Transverse colon (tissue), 3 donors: ENCODE measurements at regions not wholly inside any gene's neighbourhood (a gene's known extent, or its start where the extent isn't known, plus 50 kb on each side); places are given as distances from the start of the nearest gene placed in this dataset.
"Not testable (repeated sequence)": the region's sequence is repeated elsewhere in the genome, so short reads cannot be mapped to it uniquely, and the experiment has no call there.

ENCODE experiments used
- EP300 ChIP-seq: sonication (generic); formaldehyde crosslinking; IDR thresholded peaks from one replicate; pipeline ENCODE4 v1.6.1; 2017; ENCODE audit warnings: antibody characterized with exemption, low read depth
- TF ChIP-seq, protein P1 (sequence below), 5 experiments: fragments of 200-600 bp in 3 of 5; fragments of 450-650 bp in 2 of 5; sonication (generic) in 3 of 5; IDR thresholded peaks; 1 replicate in 2 of 5; 2 replicates in 3 of 5; pipeline ENCODE4 v1.5.1; 2016 to 2017; ENCODE audit warnings: antibody characterized with exemption in 5 of 5, inconsistent platforms in 3 of 5, mild to moderate bottlenecking in 2 of 5, moderate library complexity in 1 of 5

DNA sequence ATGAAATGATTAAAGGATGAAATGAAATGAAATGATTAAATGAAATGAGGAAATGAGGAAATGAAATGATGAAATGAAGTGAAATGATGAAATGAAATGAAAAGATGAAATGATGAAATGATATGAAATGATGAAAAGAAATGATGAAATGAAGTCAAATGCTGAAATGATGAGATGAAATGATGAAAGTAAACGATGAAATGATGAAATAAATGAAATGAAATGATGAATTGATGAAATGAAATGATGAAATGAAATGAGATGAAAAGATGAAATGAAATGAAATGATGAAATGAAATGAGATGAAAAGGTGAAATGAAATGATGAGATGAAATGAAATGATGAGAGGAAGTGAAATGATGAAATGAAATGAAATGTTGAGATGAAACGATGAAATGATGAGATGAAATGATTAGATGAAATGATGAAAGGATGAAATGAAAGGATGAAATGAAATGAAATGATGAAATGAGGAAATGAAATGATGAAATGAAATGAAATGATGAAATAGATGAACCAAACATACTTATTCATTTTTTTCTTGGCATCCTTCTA is 327.2 kb upstream of the WSB1 start:
- not testable (repeated sequence) for TF ChIP-seq EP300
- TF ChIP-seq, protein P1, sequence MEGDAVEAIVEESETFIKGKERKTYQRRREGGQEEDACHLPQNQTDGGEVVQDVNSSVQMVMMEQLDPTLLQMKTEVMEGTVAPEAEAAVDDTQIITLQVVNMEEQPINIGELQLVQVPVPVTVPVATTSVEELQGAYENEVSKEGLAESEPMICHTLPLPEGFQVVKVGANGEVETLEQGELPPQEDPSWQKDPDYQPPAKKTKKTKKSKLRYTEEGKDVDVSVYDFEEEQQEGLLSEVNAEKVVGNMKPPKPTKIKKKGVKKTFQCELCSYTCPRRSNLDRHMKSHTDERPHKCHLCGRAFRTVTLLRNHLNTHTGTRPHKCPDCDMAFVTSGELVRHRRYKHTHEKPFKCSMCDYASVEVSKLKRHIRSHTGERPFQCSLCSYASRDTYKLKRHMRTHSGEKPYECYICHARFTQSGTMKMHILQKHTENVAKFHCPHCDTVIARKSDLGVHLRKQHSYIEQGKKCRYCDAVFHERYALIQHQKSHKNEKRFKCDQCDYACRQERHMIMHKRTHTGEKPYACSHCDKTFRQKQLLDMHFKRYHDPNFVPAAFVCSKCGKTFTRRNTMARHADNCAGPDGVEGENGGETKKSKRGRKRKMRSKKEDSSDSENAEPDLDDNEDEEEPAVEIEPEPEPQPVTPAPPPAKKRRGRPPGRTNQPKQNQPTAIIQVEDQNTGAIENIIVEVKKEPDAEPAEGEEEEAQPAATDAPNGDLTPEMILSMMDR (IDR thresholded peaks at IDR 0.05): not testable (repeated sequence)
